Urinary bladder (tissue), 4 donors: ENCODE measurements at regions not wholly inside any gene's neighbourhood (a gene's known extent, or its start where the extent isn't known, plus 50 kb on each side); places are given as distances from the start of the nearest gene placed in this dataset. TPM values are rescaled to one million over a fixed set of nuclear protein-coding genes. Genes with fewer than 3 reads are reported as not detected.

Experiments used
- DNase-seq: peaks from one replicate; pipeline ENCODE4 v3.0.0-alpha.2; 2015; ENCODE audit errors: extremely low spot score
- H3K27ac ChIP-seq: one replicate; pipeline ENCODE4 v1.5.1; 2013; ENCODE audit warnings: low read depth, mild to moderate bottlenecking, moderate library complexity
- H3K36me3 ChIP-seq: one replicate; pipeline ENCODE4 v1.6.1; 2013; ENCODE audit warnings: mild to moderate bottlenecking, moderate library complexity; ENCODE audit not compliant: insufficient read depth
- H3K4me1 ChIP-seq: one replicate; pipeline ENCODE4 v1.6.1; 2013; ENCODE audit warnings: mild to moderate bottlenecking, moderate library complexity; ENCODE audit not compliant: insufficient read depth
- H3K4me3 ChIP-seq: one replicate; pipeline ENCODE4 v1.5.1; 2013; ENCODE audit warnings: low read depth, low read length
- WGBS: extraction: QIAGEN DNeasy Blood & Tissue Kit; methylation state at CpG from one replicate; pipeline ENCODE4 v1.1.7; 2013; 5-methylcytosine and 5-hydroxymethylcytosine counted together
- small RNA-seq: library from RNA; depleted of rRNA; stranded (forward); fragments of <200 nt; gene quantifications from one replicate; pipeline ENCODE3, GENCODE V24; 2014
- donor health status: healthy with polysubstance abuse.
- donor health status: healthy.

GRCh38 chr2:223532161-223532560, 70.0 kb downstream of the SCG2 start:
- no peak for DNase-seq
- WGBS: 84% methylated on average over 2 of the region's 2 CpGs

GRCh38 chr2:223532712-223533111, 69.4 kb downstream of the SCG2 start:
- Histone ChIP-seq H3K4me3 (no peak overlapping the region), H3K36me3 (no peaks in the 10 kb centered on the region), H3K27ac (no peak overlapping the region), H3K4me1 (no peaks in the 10 kb centered on the region)
- 90% methylated on average over 1 of the region's 1 CpG for WGBS
- no peak for DNase-seq

More at GRCh38 chr2:223532161-223532560, 70.0 kb downstream of the SCG2 start:
- H3K4me3 ChIP-seq: no peak overlapping the region
- H3K27ac ChIP-seq: no peak overlapping the region
- no peaks in the 10 kb centered on the region for H3K36me3 ChIP-seq
- no peaks in the 10 kb centered on the region for H3K4me1 ChIP-seq

- no peak for DNase-seq
- WGBS: 65% methylated on average over 2 of the region's 2 CpGs
- Histone ChIP-seq H3K27ac (no peak overlapping the region), H3K36me3 (no peaks in the 10 kb centered on the region), H3K4me1 (no peaks in the 10 kb centered on the region), H3K4me3 (no peak overlapping the region)
Observed at GRCh38 chr2:223536546-223536945, 65.6 kb downstream of the SCG2 start.

GRCh38 chr2:223537115-223537514, 65.0 kb downstream of the SCG2 start:
- Histone ChIP-seq H3K4me3 (no peak overlapping the region), H3K36me3 (no peaks in the 10 kb centered on the region), H3K4me1 (no peaks in the 10 kb centered on the region), H3K27ac (no peak overlapping the region)
- no peak for DNase-seq
- 30% methylated on average over 1 of the region's 1 CpG for WGBS

- Histone ChIP-seq H3K27ac (no peak overlapping the region), H3K36me3 (no peaks in the 10 kb centered on the region), H3K4me3 (no peak overlapping the region), H3K4me1 (no peaks in the 10 kb centered on the region)
- DNase-seq: no peak
- WGBS: 50% methylated on average over 5 of the region's 5 CpGs
Observed at GRCh38 chr2:223537651-223538601, 64.2 kb downstream of the SCG2 start.

GRCh38 chr2:223538920-223539440, 63.2 kb downstream of the SCG2 start:
- H3K4me3 ChIP-seq: no peak overlapping the region
- H3K27ac ChIP-seq: no peak overlapping the region
- no peak for DNase-seq
- no peaks in the 10 kb centered on the region for H3K36me3 ChIP-seq
- WGBS: 16% methylated on average over 8 of the region's 8 CpGs
- H3K4me1 ChIP-seq: no peaks in the 10 kb centered on the region

- H3K4me3 ChIP-seq: no peak overlapping the region
- 83% methylated on average over 2 of the region's 2 CpGs for WGBS
Observed at GRCh38 chr2:223541546-223541945, 60.6 kb downstream of the SCG2 start.

GRCh38 chr2:223542501-223542900, 59.7 kb downstream of the SCG2 start:
- H3K4me3 ChIP-seq: no peak overlapping the region
- no peak overlapping the region for H3K27ac ChIP-seq
- DNase-seq: no peak
- H3K4me1 ChIP-seq: no peaks in the 10 kb centered on the region
- 81% methylated on average over 7 of the region's 7 CpGs for WGBS
- H3K36me3 ChIP-seq: no peaks in the 10 kb centered on the region

More at GRCh38 chr2:223541546-223541945, 60.6 kb downstream of the SCG2 start:
- no peak for DNase-seq
- Histone ChIP-seq H3K36me3 (no peaks in the 10 kb centered on the region), H3K27ac (no peak overlapping the region), H3K4me1 (no peaks in the 10 kb centered on the region)

GRCh38 chr2:223545406-223545805, 56.8 kb downstream of the SCG2 start:
- H3K27ac ChIP-seq: no peak overlapping the region
- no peaks in the 10 kb centered on the region for H3K4me1 ChIP-seq
- H3K36me3 ChIP-seq: no peaks in the 10 kb centered on the region
- WGBS: 72% methylated on average over 2 of the region's 2 CpGs
- no peak overlapping the region for H3K4me3 ChIP-seq
- DNase-seq: no peak

GRCh38 chr2:223545830-223546229, 56.3 kb downstream of the SCG2 start:
- no peaks in the 10 kb centered on the region for H3K36me3 ChIP-seq
- H3K4me1 ChIP-seq: no peaks in the 10 kb centered on the region
- no peak for DNase-seq
- no peak overlapping the region for H3K27ac ChIP-seq
- WGBS: 65% methylated on average over 2 of the region's 2 CpGs
- no peak overlapping the region for H3K4me3 ChIP-seq

Small RNA genes lying in the stretch of these regions (small RNA-seq; reads per million reads assigned to genes)
- gene HIGD1AP4: not detected
- not detected for gene RN7SL807P
